ENCODE measurements at regions not wholly inside any gene's neighbourhood (a gene's known extent, or its start where the extent isn't known, plus 50 kb on each side); places are given as distances from the start of the nearest gene placed in this dataset.

DNA sequence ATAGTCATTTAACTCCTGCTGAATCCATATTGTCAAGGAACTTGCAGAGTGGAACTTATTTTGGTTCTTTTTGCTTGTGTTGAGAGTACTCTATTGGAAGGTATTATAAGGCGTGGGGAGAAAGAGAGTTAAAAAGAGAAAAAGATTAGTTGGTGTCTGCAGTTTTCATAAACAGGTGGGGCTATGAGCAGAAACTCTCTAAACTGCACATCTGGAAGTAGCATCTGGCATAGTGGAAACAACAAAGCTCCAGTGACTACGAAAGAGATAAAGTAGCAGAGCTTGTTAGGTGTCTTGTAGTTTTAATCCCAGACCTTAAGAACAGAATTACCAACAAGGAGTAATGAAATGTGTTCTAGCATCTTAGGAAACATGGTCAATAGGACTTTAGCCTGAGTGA lies 148.8 kb upstream of the SGO1 start:
- no peak overlapping the region for H3K4me3 ChIP-seq (replicated peaks in 1 of 3)
- no peaks in the 10 kb centered on the region for H3K36me3 ChIP-seq
- no peaks in the 10 kb centered on the region for H3K4me1 ChIP-seq
- no peaks in the 10 kb centered on the region for H3K27me3 ChIP-seq
- TF ChIP-seq POLR2A (IDR thresholded peaks at IDR 0.05) (no peak), CTCF (IDR thresholded peaks at IDR 0.05) (no peak)
- no peak overlapping the region for H3K27ac ChIP-seq
- intact Hi-C loops (cut with DNase I), result no loop called here
- DNase-seq, result no peak
- H3K9me3 ChIP-seq, result no peaks in the 10 kb centered on the region
- 93 to 94% methylated on average over 2 of the region's 2 CpGs for WGBS, 2 donors

DNA sequence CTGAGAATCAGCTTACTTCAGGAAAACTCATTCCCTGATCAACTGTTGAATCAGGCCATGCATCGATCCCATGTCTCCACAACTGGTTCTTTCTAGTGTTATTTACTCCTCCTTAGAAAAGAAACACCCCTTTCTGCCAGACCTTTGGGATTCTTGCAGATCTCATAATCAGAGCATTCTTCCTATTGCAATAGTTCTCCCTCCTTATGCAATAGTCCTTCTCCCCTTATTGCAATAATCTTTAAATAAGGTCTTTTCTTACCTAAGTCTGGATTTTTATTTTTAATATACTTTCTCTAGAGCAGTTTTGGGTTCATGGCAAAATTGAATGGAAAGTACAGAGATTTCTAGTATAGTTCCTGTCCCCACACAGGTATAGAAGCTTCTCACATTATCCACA lies 141.9 kb upstream of the SGO1 start:
- TF ChIP-seq POLR2A (IDR thresholded peaks at IDR 0.05), result no peak
- TF ChIP-seq CTCF (IDR thresholded peaks at IDR 0.05), result no peak
- intact Hi-C loops (cut with DNase I), result no loop called here
- H3K36me3 ChIP-seq, result no peaks in the 10 kb centered on the region
- H3K9me3 ChIP-seq, result no peaks in the 10 kb centered on the region
- DNase-seq, result no peak
- no peaks in the 10 kb centered on the region for H3K27me3 ChIP-seq
- H3K27ac ChIP-seq, result no peak overlapping the region
- 91 to 93% methylated on average over 1 of the region's 1 CpG for WGBS, 2 donors
- H3K4me1 ChIP-seq, result no peaks in the 10 kb centered on the region
- no peak overlapping the region for H3K4me3 ChIP-seq (replicated peaks in 1 of 3)

- Histone ChIP-seq H3K4me3 (replicated peaks in 1 of 3) (no peak overlapping the region), H3K9me3 (no peaks in the 10 kb centered on the region), H3K36me3 (no peaks in the 10 kb centered on the region), H3K27me3 (no peaks in the 10 kb centered on the region), H3K27ac (no peak overlapping the region), H3K4me1 (no peaks in the 10 kb centered on the region)
- 94 to 95% methylated on average over 1 of the region's 1 CpG for WGBS, 2 donors
- no peak for TF ChIP-seq POLR2A (IDR thresholded peaks at IDR 0.05)
- no peak for TF ChIP-seq CTCF (IDR thresholded peaks at IDR 0.05)
- no peak for DNase-seq
- intact Hi-C loops (cut with DNase I), result no loop called here
These were observed 140.5 kb upstream of the SGO1 start for GRCh38 chr3:20326541-20326940.

- Histone ChIP-seq H3K27ac (no peak overlapping the region), H3K4me1 (no peaks in the 10 kb centered on the region), H3K4me3 (replicated peaks in 1 of 3) (no peak overlapping the region), H3K9me3 (no peaks in the 10 kb centered on the region), H3K36me3 (no peaks in the 10 kb centered on the region), H3K27me3 (no peaks in the 10 kb centered on the region)
- no peak for DNase-seq
- WGBS, 2 donors, result 91 to 97% methylated on average over 1 of the region's 1 CpG
- intact Hi-C loops (cut with DNase I), result no loop called here
- TF ChIP-seq CTCF (IDR thresholded peaks at IDR 0.05), result no peak
- no peak for TF ChIP-seq POLR2A (IDR thresholded peaks at IDR 0.05)
These were observed 139.6 kb upstream of the SGO1 start for GRCh38 chr3:20325563-20325962.

GRCh38 chr3:20324664-20325478 lies 138.9 kb upstream of the SGO1 start:
- H3K4me3 ChIP-seq (replicated peaks in 1 of 3), result no peak overlapping the region
- no peaks in the 10 kb centered on the region for H3K4me1 ChIP-seq
- no peaks in the 10 kb centered on the region for H3K36me3 ChIP-seq
- no peak overlapping the region for H3K27ac ChIP-seq
- 76 to 85% methylated on average over 1 of the region's 1 CpG for WGBS, 2 donors
- intact Hi-C loops (cut with DNase I), result no loop called here
- no peaks in the 10 kb centered on the region for H3K9me3 ChIP-seq
- TF ChIP-seq CTCF (IDR thresholded peaks at IDR 0.05) (no peak), POLR2A (IDR thresholded peaks at IDR 0.05) (no peak)
- no peak for DNase-seq
- no peaks in the 10 kb centered on the region for H3K27me3 ChIP-seq

All from thyroid gland (tissue), 4 donors.